GM23338 (cell line): ENCODE measurements at regions not wholly inside any gene's neighbourhood (a gene's known extent, or its start where the extent isn't known, plus 50 kb on each side); places are given as distances from the start of the nearest gene placed in this dataset.

Experiments used
- CREB1 ChIP-seq: fragments of 250-450 bp; sonication (Bioruptor Pico); IDR thresholded peaks from 2 replicates; pipeline ENCODE4 v1.5.0; 2020; ENCODE audit warnings: low read depth, mild to moderate bottlenecking, moderate library complexity
- TF ChIP-seq, protein P1 (sequence below), 2 experiments: fragments of 200-600 bp in 1 of 2; sonication (generic) in 1 of 2; conservative IDR thresholded peaks; 2 replicates each; pipeline versions ENCODE4 v1.5.1 to v1.6.1; 2016 to 2017; ENCODE audit warnings: antibody characterized with exemption in 2 of 2, low read depth in 2 of 2, mild to moderate bottlenecking in 2 of 2, moderate library complexity in 1 of 2

- TF ChIP-seq, protein P1, sequence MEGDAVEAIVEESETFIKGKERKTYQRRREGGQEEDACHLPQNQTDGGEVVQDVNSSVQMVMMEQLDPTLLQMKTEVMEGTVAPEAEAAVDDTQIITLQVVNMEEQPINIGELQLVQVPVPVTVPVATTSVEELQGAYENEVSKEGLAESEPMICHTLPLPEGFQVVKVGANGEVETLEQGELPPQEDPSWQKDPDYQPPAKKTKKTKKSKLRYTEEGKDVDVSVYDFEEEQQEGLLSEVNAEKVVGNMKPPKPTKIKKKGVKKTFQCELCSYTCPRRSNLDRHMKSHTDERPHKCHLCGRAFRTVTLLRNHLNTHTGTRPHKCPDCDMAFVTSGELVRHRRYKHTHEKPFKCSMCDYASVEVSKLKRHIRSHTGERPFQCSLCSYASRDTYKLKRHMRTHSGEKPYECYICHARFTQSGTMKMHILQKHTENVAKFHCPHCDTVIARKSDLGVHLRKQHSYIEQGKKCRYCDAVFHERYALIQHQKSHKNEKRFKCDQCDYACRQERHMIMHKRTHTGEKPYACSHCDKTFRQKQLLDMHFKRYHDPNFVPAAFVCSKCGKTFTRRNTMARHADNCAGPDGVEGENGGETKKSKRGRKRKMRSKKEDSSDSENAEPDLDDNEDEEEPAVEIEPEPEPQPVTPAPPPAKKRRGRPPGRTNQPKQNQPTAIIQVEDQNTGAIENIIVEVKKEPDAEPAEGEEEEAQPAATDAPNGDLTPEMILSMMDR (conservative IDR thresholded peaks at IDR 0.05; ENCODE audit: low read depth in 2 of 2), result no peak
- TF ChIP-seq CREB1 (CRISPR knock-in tag), result no peak
Measured at GRCh38 chr6:102154176-102154575, 760.7 kb downstream of the GRIK2 start.
